ENCODE measurements at regions not wholly inside any gene's neighbourhood (a gene's known extent, or its start where the extent isn't known, plus 50 kb on each side); places are given as distances from the start of the nearest gene placed in this dataset.

DNA sequence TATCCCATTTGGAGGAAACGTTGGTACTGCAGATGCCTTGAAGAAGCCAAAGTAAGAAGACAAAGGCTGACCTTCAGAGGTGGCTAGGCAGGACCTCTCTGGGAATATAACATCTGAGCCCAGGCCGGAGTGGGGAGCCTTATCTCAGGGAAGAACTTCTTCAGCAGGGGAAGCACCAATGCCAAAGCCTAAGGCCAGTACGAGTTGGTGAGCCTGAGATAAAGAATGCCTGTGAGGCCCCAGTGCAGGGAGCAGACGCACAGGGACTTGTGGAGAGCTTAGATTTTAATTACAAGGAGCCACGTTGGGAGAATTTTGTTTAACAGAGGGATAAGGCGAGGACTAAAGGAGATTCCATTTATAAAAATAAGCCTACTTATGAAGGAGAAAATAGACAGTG is 468.8 kb upstream of the RUNX1 start:
- TF ChIP-seq, protein P1, sequence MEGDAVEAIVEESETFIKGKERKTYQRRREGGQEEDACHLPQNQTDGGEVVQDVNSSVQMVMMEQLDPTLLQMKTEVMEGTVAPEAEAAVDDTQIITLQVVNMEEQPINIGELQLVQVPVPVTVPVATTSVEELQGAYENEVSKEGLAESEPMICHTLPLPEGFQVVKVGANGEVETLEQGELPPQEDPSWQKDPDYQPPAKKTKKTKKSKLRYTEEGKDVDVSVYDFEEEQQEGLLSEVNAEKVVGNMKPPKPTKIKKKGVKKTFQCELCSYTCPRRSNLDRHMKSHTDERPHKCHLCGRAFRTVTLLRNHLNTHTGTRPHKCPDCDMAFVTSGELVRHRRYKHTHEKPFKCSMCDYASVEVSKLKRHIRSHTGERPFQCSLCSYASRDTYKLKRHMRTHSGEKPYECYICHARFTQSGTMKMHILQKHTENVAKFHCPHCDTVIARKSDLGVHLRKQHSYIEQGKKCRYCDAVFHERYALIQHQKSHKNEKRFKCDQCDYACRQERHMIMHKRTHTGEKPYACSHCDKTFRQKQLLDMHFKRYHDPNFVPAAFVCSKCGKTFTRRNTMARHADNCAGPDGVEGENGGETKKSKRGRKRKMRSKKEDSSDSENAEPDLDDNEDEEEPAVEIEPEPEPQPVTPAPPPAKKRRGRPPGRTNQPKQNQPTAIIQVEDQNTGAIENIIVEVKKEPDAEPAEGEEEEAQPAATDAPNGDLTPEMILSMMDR (IDR thresholded peaks at IDR 0.05; ENCODE audit: extremely low read depth in 1 of 2, insufficient read depth in 1 of 2, low read depth in 1 of 2, low read length in 2 of 2) = no peak
- no peak for TF ChIP-seq EZH2 (IDR thresholded peaks at IDR 0.05; ENCODE audit: borderline replicate concordance, low read depth, low read length, severe bottlenecking)
- no peak for TF ChIP-seq POLR2A (IDR thresholded peaks at IDR 0.05; ENCODE audit: low read depth, low read length)
- no peak for TF ChIP-seq POLR2AphosphoS5 (IDR thresholded peaks at IDR 0.05; ENCODE audit: insufficient read depth, low read depth, low read length)
- no peak for TF ChIP-seq FOS (IDR thresholded peaks at IDR 0.05; ENCODE audit: borderline replicate concordance, insufficient read depth, low read length)
- TF ChIP-seq, protein P2, sequence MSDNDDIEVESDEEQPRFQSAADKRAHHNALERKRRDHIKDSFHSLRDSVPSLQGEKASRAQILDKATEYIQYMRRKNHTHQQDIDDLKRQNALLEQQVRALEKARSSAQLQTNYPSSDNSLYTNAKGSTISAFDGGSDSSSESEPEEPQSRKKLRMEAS (IDR thresholded peaks at IDR 0.05; ENCODE audit: insufficient read depth, insufficient read length) = no peak

Data from endothelial cell of umbilical vein (primary cell).